Stimulated activated CD8-positive, alpha-beta memory T cell treated with anti-CD3 and anti-CD28 coated beads, Interleukin-2, amount 100 ng/mL, for 48 hours (primary cell): ENCODE measurements at regions not wholly inside any gene's neighbourhood (a gene's known extent, or its start where the extent isn't known, plus 50 kb on each side); places are given as distances from the start of the nearest gene placed in this dataset.

Experiments
- DNase-seq, 2 donors: peaks; one replicate each; pipeline ENCODE4 v3.0.0-alpha.2; 2020; ENCODE audit warnings: low read depth in 2 of 2

- DNase-seq: no peak
These were observed 424.9 kb downstream of the INSC start for GRCh38 chr11:15539645-15540044.

- no peak for DNase-seq
These were observed 426.4 kb downstream of the INSC start for GRCh38 chr11:15541079-15541478.

GRCh38 chr11:15544353-15544752 is 429.6 kb downstream of the INSC start:
- DNase-seq: no peak

- DNase-seq: no peak
These were observed 433.0 kb downstream of the INSC start for GRCh38 chr11:15547685-15548084.

GRCh38 chr11:15551901-15552851 is 437.5 kb downstream of the INSC start:
- no peak for DNase-seq

- DNase-seq: no peak
These were observed 440.4 kb downstream of the INSC start for GRCh38 chr11:15555161-15555560.

GRCh38 chr11:15557457-15558230 is 442.9 kb downstream of the INSC start:
- DNase-seq: no peak

- no peak for DNase-seq
These were observed 443.9 kb downstream of the INSC start for GRCh38 chr11:15558513-15559181.

- no peak for DNase-seq
These were observed 446.2 kb downstream of the INSC start for GRCh38 chr11:15560689-15561467.

- DNase-seq: no peak
These were observed 447.5 kb downstream of the INSC start for GRCh38 chr11:15562230-15562629.

GRCh38 chr11:15563054-15563453 is 448.3 kb downstream of the INSC start:
- no peak for DNase-seq

GRCh38 chr11:15565880-15566279 is 451.2 kb downstream of the INSC start:
- DNase-seq: no peak

GRCh38 chr11:15568440-15568839 is 453.7 kb downstream of the INSC start:
- no peak for DNase-seq

GRCh38 chr11:15569305-15570025 is 454.7 kb downstream of the INSC start:
- no peak for DNase-seq

GRCh38 chr11:15575409-15575808 is 460.7 kb downstream of the INSC start:
- no peak for DNase-seq

- no peak for DNase-seq
These were observed 462.0 kb downstream of the INSC start for GRCh38 chr11:15576769-15577168.

GRCh38 chr11:15577519-15577918 is 462.8 kb downstream of the INSC start:
- DNase-seq: no peak

- DNase-seq: no peak
These were observed 464.7 kb downstream of the INSC start for GRCh38 chr11:15579287-15580001.

GRCh38 chr11:15580056-15580774 is 465.5 kb downstream of the INSC start:
- no peak for DNase-seq

- no peak for DNase-seq
These were observed 466.0 kb downstream of the INSC start for GRCh38 chr11:15580775-15581095.
